ENCODE measurements at regions not wholly inside any gene's neighbourhood (a gene's known extent, or its start where the extent isn't known, plus 50 kb on each side); places are given as distances from the start of the nearest gene placed in this dataset.
"Not testable (repeated sequence)": the region's sequence is repeated elsewhere in the genome, so short reads cannot be mapped to it uniquely, and the experiment has no call there.

DNA sequence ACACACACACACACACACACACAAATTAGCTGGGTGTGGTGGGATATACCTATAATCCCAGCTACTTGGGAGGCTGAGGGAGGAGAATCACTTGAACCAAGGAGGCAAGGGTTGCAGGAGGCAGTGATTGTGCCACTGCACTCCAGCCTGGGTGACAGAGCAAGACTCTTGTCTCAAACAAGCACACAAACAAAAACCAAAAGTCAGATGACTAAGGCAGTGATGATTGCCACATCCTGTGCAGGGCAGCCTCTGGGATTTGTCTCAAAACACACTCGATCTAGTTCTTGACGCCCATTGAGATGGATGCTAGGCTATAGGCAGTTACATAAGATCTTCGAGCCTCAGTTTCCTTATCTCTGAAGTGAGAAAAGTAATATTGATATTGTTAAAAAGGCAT is 183.1 kb upstream of the NOTCH2NLA start:
- H3K14ac ChIP-seq (ENCODE audit: insufficient read depth, low read length): not testable (repeated sequence)

DNA sequence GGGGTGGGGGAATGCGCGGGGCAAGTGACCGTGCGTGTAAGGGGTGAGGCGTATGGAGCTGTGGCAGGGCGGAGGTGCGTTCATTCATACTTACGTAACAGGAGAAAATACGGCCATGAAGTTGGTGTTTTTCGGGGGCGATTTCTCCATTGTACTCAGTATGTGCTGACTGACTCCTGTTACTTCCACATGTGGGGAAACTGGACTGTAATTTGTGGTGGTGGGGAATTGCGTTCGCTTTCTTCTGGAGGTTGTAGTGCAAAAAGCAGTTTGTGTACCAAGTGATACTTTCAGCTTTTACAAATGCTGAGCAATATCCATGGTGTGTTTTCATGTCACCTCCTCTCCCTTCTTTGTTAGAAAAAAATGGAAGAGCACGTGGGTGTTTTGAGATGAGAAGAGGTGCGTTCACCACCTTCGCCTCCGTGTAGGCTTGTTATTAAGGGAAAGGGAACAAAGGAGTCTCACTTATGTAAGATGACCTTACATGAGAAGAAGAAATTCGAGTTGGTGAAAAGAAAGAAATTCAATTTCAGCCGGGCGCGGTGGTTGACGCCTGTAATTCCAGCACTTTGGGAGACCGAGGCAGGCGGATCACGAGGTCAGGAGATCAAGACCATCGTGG is 181.1 kb upstream of the NOTCH2NLA start:
- not testable (repeated sequence) for H2BK5ac ChIP-seq (ENCODE audit: insufficient read length, low read length); H2AFZ ChIP-seq (ENCODE audit: low read length); H2BK12ac ChIP-seq (ENCODE audit: insufficient read length, low read depth, low read length); H3K9me3 ChIP-seq (ENCODE audit: control insufficient read depth, low read depth, low read length); H4K5ac ChIP-seq (ENCODE audit: insufficient read length, low read depth, low read length); H2BK120ac ChIP-seq (ENCODE audit: low read depth, low read length, poor library complexity, severe bottlenecking); H3K4me2 ChIP-seq (ENCODE audit: insufficient read depth, insufficient read length, low read length); H3K56ac ChIP-seq (ENCODE audit: insufficient read length, low read depth, low read length); H3K27me3 Mint-ChIP-seq (ENCODE audit: low read depth); H2BK20ac ChIP-seq (ENCODE audit: low read depth, low read length, poor library complexity, severe bottlenecking); H4K8ac ChIP-seq (replicated peaks; ENCODE audit: insufficient read length, low read depth, low read length); H3K18ac ChIP-seq (ENCODE audit: insufficient read length, low read depth, low read length); H2AK5ac ChIP-seq (ENCODE audit: insufficient read length, low read length); H3K14ac ChIP-seq (ENCODE audit: insufficient read depth, low read length); H3K79me2 ChIP-seq (ENCODE audit: insufficient read depth, low read length); H3K23me2 ChIP-seq (ENCODE audit: insufficient read length, low read depth, low read length, poor library complexity, severe bottlenecking); H3T11ph ChIP-seq (ENCODE audit: low read length); H4K91ac ChIP-seq (ENCODE audit: insufficient read length, low read depth, low read length); H4K20me1 ChIP-seq (ENCODE audit: control insufficient read depth, insufficient read depth, insufficient read length); H3K9me3 Mint-ChIP-seq; H3K4me1 Mint-ChIP-seq; H3K27me3 ChIP-seq (ENCODE audit: insufficient read depth, low read length); H3K9ac ChIP-seq (ENCODE audit: extremely low read depth, insufficient read length, low read length); H2BK15ac ChIP-seq (ENCODE audit: low read depth, low read length); H3K4me1 ChIP-seq (ENCODE audit: insufficient read depth, low read length); H3K79me1 ChIP-seq (ENCODE audit: insufficient read depth, low read depth, low read length, poor library complexity, severe bottlenecking); H3K4ac ChIP-seq (ENCODE audit: low read depth, low read length); H3K36me3 Mint-ChIP-seq (ENCODE audit: insufficient read depth in 1 of 3, low read depth in 3 of 3); H3K27ac ChIP-seq (ENCODE audit: insufficient read length, low read depth, low read length); H3K23ac ChIP-seq (ENCODE audit: insufficient read length, low read depth, low read length)
- H3K4me3 Mint-ChIP-seq: peak overlapping the region; percentile 61 to 71
- no CpG with 5 or more reads among the region's 26 CpGs for WGBS (ENCODE audit: extremely low coverage, insufficient read length, low lambda C conversion rate)
- H3K27ac Mint-ChIP-seq: peak overlapping the region; percentile 98 to 100 (median 100)
- peak; percentile 26 for DNase-seq

More for the DNA sequence above, 183.1 kb upstream of the NOTCH2NLA start:
- not testable (repeated sequence) for H3K9me3 ChIP-seq (ENCODE audit: control insufficient read depth, low read depth, low read length); H4K5ac ChIP-seq (ENCODE audit: insufficient read length, low read depth, low read length); H2AFZ ChIP-seq (ENCODE audit: low read length); H4K8ac ChIP-seq (replicated peaks; ENCODE audit: insufficient read length, low read depth, low read length); H3K23me2 ChIP-seq (ENCODE audit: insufficient read length, low read depth, low read length, poor library complexity, severe bottlenecking); H2BK120ac ChIP-seq (ENCODE audit: low read depth, low read length, poor library complexity, severe bottlenecking); H3K56ac ChIP-seq (ENCODE audit: insufficient read length, low read depth, low read length); H3K9ac ChIP-seq (ENCODE audit: extremely low read depth, insufficient read length, low read length); H4K91ac ChIP-seq (ENCODE audit: insufficient read length, low read depth, low read length); H3K4me1 Mint-ChIP-seq; H4K20me1 ChIP-seq (ENCODE audit: control insufficient read depth, insufficient read depth, insufficient read length); H3K4me2 ChIP-seq (ENCODE audit: insufficient read depth, insufficient read length, low read length); H3K79me1 ChIP-seq (ENCODE audit: insufficient read depth, low read depth, low read length, poor library complexity, severe bottlenecking); H3K27ac Mint-ChIP-seq; H3K23ac ChIP-seq (ENCODE audit: insufficient read length, low read depth, low read length); H3K27ac ChIP-seq (ENCODE audit: insufficient read length, low read depth, low read length); H3K4me1 ChIP-seq (ENCODE audit: insufficient read depth, low read length); DNase-seq; H3K79me2 ChIP-seq (ENCODE audit: insufficient read depth, low read length); H2BK5ac ChIP-seq (ENCODE audit: insufficient read length, low read length); H2AK5ac ChIP-seq (ENCODE audit: insufficient read length, low read length); H3K9me3 Mint-ChIP-seq; H2BK12ac ChIP-seq (ENCODE audit: insufficient read length, low read depth, low read length); H3K27me3 ChIP-seq (ENCODE audit: insufficient read depth, low read length); H3K27me3 Mint-ChIP-seq (ENCODE audit: low read depth); H3K4ac ChIP-seq (ENCODE audit: low read depth, low read length); H2BK15ac ChIP-seq (ENCODE audit: low read depth, low read length); H3K36me3 Mint-ChIP-seq (ENCODE audit: insufficient read depth in 1 of 3, low read depth in 3 of 3); H3T11ph ChIP-seq (ENCODE audit: low read length); H2BK20ac ChIP-seq (ENCODE audit: low read depth, low read length, poor library complexity, severe bottlenecking); H3K4me3 Mint-ChIP-seq; H3K18ac ChIP-seq (ENCODE audit: insufficient read length, low read depth, low read length)
- no CpG with 5 or more reads among the region's 3 CpGs for whole genome bisulfite sequencing (ENCODE audit: extremely low coverage, insufficient read length, low lambda C conversion rate)
